ENCODE measurements at regions not wholly inside any gene's neighbourhood (a gene's known extent, or its start where the extent isn't known, plus 50 kb on each side); places are given as distances from the start of the nearest gene placed in this dataset.

DNA sequence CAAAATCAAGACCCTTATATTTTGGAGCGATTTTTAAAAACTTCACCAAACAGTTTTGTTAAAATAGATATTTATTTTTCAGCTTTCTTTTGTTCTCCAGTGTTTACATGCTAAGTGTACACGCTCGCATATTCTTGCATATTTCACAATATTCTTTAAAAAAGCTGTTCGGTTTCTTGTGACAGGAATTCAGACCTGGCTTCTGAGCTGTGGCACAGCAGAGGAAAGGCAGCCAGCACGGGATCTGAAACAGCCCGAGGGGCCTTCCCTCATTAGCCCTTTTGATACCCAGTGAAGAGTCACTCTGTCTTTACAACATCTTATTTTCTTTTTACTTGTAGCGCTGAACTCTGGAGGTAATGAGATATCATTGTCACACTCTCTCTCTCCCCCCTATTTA lies 234.0 kb downstream of the B3GLCT start:
- DNase-seq (ENCODE audit: low spot score in 2 of 2), result no peak
- Histone ChIP-seq H3K9me3 (no peaks in the 10 kb centered on the region), H3K27me3 (no peaks in the 10 kb centered on the region), H3K27ac (no peak overlapping the region), H3K36me3 (no peaks in the 10 kb centered on the region), H3K4me1 (no peaks in the 10 kb centered on the region), H3K4me3 (no peak overlapping the region)
- TF ChIP-seq, protein P1, sequence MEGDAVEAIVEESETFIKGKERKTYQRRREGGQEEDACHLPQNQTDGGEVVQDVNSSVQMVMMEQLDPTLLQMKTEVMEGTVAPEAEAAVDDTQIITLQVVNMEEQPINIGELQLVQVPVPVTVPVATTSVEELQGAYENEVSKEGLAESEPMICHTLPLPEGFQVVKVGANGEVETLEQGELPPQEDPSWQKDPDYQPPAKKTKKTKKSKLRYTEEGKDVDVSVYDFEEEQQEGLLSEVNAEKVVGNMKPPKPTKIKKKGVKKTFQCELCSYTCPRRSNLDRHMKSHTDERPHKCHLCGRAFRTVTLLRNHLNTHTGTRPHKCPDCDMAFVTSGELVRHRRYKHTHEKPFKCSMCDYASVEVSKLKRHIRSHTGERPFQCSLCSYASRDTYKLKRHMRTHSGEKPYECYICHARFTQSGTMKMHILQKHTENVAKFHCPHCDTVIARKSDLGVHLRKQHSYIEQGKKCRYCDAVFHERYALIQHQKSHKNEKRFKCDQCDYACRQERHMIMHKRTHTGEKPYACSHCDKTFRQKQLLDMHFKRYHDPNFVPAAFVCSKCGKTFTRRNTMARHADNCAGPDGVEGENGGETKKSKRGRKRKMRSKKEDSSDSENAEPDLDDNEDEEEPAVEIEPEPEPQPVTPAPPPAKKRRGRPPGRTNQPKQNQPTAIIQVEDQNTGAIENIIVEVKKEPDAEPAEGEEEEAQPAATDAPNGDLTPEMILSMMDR (IDR thresholded peaks at IDR 0.05), result no peak
- intact Hi-C loops (cut with DNase I), result no loop called here

DNA sequence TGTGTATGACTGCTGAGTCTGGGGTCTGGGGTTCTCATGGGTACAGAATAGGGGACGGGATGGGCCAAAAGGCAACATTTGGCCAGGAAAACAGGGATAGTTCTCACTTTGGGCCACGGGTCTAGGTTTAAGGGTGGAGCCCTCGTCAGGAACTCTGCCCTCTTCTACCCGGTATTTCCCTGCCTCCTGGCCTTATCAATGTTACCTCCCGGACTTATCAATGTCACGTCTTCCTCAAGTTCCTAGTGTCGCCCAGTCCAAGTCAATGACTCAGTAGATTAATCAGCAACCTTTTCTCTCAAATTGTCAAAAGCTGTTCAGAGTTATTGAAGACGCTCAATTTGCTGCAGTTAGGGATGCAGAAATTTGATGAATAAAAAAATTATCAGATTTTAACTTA lies 234.8 kb downstream of the B3GLCT start:
- Histone ChIP-seq H3K4me3 (no peak overlapping the region), H3K9me3 (no peaks in the 10 kb centered on the region), H3K4me1 (no peaks in the 10 kb centered on the region), H3K27ac (no peak overlapping the region), H3K36me3 (no peaks in the 10 kb centered on the region), H3K27me3 (no peaks in the 10 kb centered on the region)
- DNase-seq (ENCODE audit: low spot score in 2 of 2), result no peak
- intact Hi-C loops (cut with DNase I), result no loop called here
- TF ChIP-seq, protein P1 (IDR thresholded peaks at IDR 0.05), result no peak

DNA sequence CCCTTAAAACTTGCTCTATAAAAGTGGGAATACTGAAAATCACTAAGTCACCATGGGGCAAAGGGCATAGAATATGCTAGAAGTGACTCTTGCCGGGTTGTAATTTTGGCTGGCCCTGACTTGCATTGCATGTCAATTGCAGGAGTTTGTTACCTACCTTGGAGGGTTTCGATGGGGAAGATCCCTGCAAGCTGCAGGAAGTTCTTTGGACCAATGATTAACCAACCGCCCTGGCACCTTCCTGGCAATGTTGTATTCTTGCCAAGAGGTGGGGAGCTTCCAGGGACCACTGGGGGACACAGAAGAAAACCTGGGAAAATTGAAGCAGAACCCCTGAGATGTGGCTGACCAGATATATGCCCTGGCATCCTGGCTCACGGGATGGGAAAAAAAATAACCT lies 235.8 kb downstream of the B3GLCT start:
- TF ChIP-seq, protein P1 (IDR thresholded peaks at IDR 0.05), result no peak
- Histone ChIP-seq H3K27me3 (no peaks in the 10 kb centered on the region), H3K4me1 (no peaks in the 10 kb centered on the region), H3K4me3 (no peak overlapping the region), H3K36me3 (no peaks in the 10 kb centered on the region), H3K9me3 (no peaks in the 10 kb centered on the region), H3K27ac (no peak overlapping the region)
- intact Hi-C loops (cut with DNase I), result no loop called here
- no peak for DNase-seq (ENCODE audit: low spot score in 2 of 2)

DNA sequence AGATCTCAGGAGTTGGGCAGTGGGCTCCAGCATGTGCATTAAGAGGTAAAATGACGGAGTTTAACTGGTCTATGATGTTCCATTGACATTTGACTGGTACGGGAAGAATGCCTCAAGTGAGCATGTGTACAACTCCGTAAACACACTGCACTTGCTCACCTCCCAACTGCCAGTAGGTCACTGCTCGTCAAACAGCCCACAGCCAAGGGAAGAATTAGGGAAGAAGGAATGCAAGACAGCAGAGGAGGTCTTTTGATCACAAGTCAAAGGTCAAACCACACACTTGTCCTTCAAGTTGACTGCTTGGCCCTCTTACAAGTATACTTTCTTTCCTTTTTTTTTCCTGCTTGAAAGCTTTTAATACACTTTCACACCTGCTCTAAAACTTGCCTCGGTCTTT lies 236.7 kb downstream of the B3GLCT start:
- TF ChIP-seq, protein P1 (IDR thresholded peaks at IDR 0.05), result no peak

DNA sequence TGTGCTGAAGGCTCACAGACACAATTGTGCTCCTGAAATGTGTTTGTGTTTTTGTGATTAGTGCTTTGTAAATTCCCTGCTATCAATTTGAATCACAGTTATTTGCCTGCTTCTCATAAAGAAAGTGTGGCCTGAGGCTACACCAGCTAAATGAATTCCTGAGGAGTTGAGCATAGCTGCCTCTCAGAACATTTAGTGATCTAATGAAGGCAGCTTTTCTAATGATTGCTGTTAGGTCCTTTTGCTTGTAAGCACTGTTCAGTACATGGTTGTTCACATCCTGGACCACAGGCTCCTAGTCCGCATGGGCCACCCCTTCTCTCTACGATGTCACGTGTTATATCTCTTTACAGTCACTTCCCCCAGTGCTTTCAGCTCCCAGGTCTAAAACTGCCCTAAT lies 238.2 kb downstream of the B3GLCT start:
- Histone ChIP-seq H3K27ac (no peak overlapping the region), H3K9me3 (no peaks in the 10 kb centered on the region), H3K4me1 (no peaks in the 10 kb centered on the region), H3K4me3 (no peak overlapping the region), H3K27me3 (no peaks in the 10 kb centered on the region), H3K36me3 (no peaks in the 10 kb centered on the region)
- intact Hi-C loops (cut with DNase I), result no loop called here
- DNase-seq (ENCODE audit: low spot score in 2 of 2), result no peak
- TF ChIP-seq, protein P1 (IDR thresholded peaks at IDR 0.05), result no peak

More for the DNA sequence above, 236.7 kb downstream of the B3GLCT start:
- Histone ChIP-seq H3K27ac (no peak overlapping the region), H3K36me3 (no peaks in the 10 kb centered on the region), H3K27me3 (no peaks in the 10 kb centered on the region), H3K4me1 (no peaks in the 10 kb centered on the region), H3K9me3 (no peaks in the 10 kb centered on the region), H3K4me3 (no peak overlapping the region)
- intact Hi-C loops (cut with DNase I), result no loop called here
- no peak for DNase-seq (ENCODE audit: low spot score in 2 of 2)

DNA sequence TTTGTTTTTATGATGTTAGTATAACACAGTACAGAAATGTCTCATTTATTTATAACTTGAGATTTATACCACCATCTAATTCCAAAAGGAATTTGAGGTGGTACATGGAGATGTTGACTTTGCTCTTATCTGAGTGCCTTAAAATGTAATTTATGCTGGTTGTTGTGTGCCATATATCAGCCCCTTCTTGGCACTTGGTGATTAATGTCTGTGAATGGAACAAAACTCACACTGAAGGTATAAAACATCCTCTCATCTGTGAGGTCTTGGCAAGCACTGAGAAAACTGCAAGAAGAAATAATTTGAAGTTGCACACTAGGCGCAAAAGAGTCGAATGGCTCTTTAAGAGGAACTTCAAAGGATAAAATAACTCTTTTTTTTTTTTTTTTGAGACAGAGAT lies 240.4 kb downstream of the B3GLCT start:
- intact Hi-C loops (cut with DNase I), result no loop called here
- Histone ChIP-seq H3K4me3 (no peak overlapping the region), H3K36me3 (no peaks in the 10 kb centered on the region), H3K27ac (no peak overlapping the region), H3K9me3 (no peaks in the 10 kb centered on the region), H3K27me3 (no peaks in the 10 kb centered on the region), H3K4me1 (no peaks in the 10 kb centered on the region)
- TF ChIP-seq, protein P1 (IDR thresholded peaks at IDR 0.05), result no peak
- no peak for DNase-seq (ENCODE audit: low spot score in 2 of 2)

Data from ascending aorta (tissue), 2 donors.